ENCODE measurements at regions not wholly inside any gene's neighbourhood (a gene's known extent, or its start where the extent isn't known, plus 50 kb on each side); places are given as distances from the start of the nearest gene placed in this dataset.

DNA sequence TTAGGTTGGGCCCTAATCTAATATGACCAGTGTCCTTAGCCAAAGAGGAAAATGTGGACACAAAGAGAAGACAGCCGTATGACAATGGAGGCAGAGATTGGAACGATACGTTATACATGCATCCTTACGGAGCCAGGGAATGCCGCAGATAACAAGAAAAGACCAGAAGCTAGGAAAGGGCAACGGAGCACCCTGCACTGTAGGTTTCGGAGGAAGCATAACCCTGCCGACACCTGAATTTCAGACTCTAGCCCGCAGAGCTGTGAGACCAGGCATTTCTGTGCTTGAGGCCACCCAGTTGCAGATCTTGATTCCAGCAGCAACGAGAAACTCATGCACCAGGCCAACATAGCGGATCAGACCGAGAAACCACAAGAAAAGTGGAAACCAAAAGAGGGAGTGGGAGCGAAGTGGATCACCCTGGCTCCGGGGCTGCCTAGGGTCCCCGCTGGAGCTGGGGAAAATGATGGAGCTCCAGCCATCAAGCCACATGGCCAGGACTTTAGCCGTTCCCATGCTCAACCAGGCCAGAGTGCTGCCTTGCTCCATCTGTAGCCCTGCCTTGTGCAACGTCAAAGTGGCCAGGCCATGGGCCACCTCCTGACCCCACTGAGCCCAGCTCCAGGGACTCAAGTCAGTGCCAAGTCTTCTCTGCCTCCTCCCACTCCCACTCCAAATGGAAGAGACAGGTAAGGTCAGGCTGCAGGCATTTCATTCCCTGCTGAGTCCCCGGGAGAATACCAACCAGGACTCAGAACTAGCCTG is 51.7 kb upstream of the RPL38 start:
- TF ChIP-seq SUZ12 (IDR thresholded peaks at IDR 0.05), result no peak
- TF ChIP-seq, protein P1, sequence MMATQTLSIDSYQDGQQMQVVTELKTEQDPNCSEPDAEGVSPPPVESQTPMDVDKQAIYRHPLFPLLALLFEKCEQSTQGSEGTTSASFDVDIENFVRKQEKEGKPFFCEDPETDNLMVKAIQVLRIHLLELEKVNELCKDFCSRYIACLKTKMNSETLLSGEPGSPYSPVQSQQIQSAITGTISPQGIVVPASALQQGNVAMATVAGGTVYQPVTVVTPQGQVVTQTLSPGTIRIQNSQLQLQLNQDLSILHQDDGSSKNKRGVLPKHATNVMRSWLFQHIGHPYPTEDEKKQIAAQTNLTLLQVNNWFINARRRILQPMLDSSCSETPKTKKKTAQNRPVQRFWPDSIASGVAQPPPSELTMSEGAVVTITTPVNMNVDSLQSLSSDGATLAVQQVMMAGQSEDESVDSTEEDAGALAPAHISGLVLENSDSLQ (IDR thresholded peaks at IDR 0.05), result no peak
- no peak for TF ChIP-seq HDGF (IDR thresholded peaks at IDR 0.05; ENCODE audit: borderline replicate concordance)
- no peak for TF ChIP-seq LEF1 (IDR thresholded peaks at IDR 0.05; ENCODE audit: borderline replicate concordance)
- no peak for TF ChIP-seq SP1 (IDR thresholded peaks at IDR 0.05)
- TF ChIP-seq TARDBP (IDR thresholded peaks at IDR 0.05), result no peak
- no peak for TF ChIP-seq BHLHE40 (IDR thresholded peaks at IDR 0.05; ENCODE audit: borderline replicate concordance)
- no peak for TF ChIP-seq ZNF384 (IDR thresholded peaks at IDR 0.05)
- TF ChIP-seq ARNT (IDR thresholded peaks at IDR 0.05), result no peak

All from HEK293T (cell line).